ENCODE measurements at regions not wholly inside any gene's neighbourhood (a gene's known extent, or its start where the extent isn't known, plus 50 kb on each side); places are given as distances from the start of the nearest gene placed in this dataset.

DNA sequence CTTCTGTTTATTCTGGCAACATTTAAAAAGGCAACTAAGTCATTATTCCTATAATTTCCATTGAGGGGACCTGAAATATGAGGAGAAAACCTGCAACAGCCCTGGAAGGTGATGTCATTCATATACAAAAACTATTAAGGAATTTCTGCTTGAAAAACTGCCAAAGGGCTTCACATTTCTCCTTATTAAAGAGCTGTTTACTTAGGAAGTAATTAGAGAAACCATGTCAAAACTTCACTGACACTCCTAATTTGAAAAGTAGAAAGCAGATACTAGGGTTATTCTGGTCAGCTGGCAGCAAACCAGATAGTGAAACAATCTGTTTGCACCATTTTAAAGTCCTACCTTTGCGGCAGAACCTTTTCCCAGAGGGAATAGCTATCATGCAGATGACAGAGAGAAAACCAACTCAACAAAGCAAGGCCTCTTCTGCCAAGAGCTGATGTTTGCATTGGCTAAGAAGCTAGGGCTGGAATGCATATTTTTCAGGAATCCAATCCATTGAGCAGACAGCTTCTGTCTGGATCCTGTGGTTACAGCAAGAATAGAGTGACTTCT, 592.2 kb upstream of the SYT4 start:
- TF ChIP-seq, protein P1, sequence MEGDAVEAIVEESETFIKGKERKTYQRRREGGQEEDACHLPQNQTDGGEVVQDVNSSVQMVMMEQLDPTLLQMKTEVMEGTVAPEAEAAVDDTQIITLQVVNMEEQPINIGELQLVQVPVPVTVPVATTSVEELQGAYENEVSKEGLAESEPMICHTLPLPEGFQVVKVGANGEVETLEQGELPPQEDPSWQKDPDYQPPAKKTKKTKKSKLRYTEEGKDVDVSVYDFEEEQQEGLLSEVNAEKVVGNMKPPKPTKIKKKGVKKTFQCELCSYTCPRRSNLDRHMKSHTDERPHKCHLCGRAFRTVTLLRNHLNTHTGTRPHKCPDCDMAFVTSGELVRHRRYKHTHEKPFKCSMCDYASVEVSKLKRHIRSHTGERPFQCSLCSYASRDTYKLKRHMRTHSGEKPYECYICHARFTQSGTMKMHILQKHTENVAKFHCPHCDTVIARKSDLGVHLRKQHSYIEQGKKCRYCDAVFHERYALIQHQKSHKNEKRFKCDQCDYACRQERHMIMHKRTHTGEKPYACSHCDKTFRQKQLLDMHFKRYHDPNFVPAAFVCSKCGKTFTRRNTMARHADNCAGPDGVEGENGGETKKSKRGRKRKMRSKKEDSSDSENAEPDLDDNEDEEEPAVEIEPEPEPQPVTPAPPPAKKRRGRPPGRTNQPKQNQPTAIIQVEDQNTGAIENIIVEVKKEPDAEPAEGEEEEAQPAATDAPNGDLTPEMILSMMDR (IDR thresholded peaks at IDR 0.05): no peak
- no peak for TF ChIP-seq POLR2A (IDR thresholded peaks at IDR 0.05)

Data from gastroesophageal sphincter (tissue), 3 donors.